ENCODE measurements at regions not wholly inside any gene's neighbourhood (a gene's known extent, or its start where the extent isn't known, plus 50 kb on each side); places are given as distances from the start of the nearest gene placed in this dataset.

GRCh38 chr1:118660769-118661168 is 327.4 kb downstream of the TBX15 start:
- TF ChIP-seq CTCF (IDR thresholded peaks at IDR 0.05; ENCODE audit: poor library complexity) (no peak), EZH2 (IDR thresholded peaks at IDR 0.05; ENCODE audit: borderline replicate concordance) (no peak), EZH2phosphoT487 (IDR thresholded peaks at IDR 0.05; ENCODE audit: low read depth, severe bottlenecking, unreplicated experiment) (no peak)

Data from hepatocyte (in vitro differentiated cells).